SK-N-MC (cell line): ENCODE measurements at regions not wholly inside any gene's neighbourhood (a gene's known extent, or its start where the extent isn't known, plus 50 kb on each side); places are given as distances from the start of the nearest gene placed in this dataset.

Source experiments
- DNase-seq: peaks from one replicate; pipeline ENCODE4 v3.0.0-alpha.2; 2011; ENCODE audit warnings: low read depth, low spot score
- H3K27ac ChIP-seq: fragments of 200-600 bp; sonication (generic); 2 replicates; pipeline ENCODE4 v1.5.1; 2016; ENCODE audit warnings: mixed run types
- H3K36me3 ChIP-seq: fragments of 200-600 bp; sonication (generic); 2 replicates; pipeline ENCODE4 v1.6.1; 2017; ENCODE audit warnings: antibody characterized with exemption, low read length, mixed read lengths; ENCODE audit not compliant: insufficient read depth
- H3K4me3 ChIP-seq: fragments of 200-600 bp; sonication (generic); 2 replicates; pipeline ENCODE4 v1.5.1; 2016
- H3K9ac ChIP-seq: fragments of 200-600 bp; sonication (generic); 2 replicates; pipeline ENCODE4 v1.8.0; 2017; ENCODE audit warnings: mixed run types, mixed read lengths; ENCODE audit not compliant: insufficient read length
- H3K9me3 ChIP-seq: fragments of 200-600 bp; sonication (generic); 2 replicates; pipeline ENCODE4 v1.6.1; 2017; ENCODE audit warnings: low read depth, mild to moderate bottlenecking, antibody characterized with exemption, low read length, moderate library complexity, mixed read lengths
- EZH2 ChIP-seq: fragments of 200-600 bp; sonication (generic); IDR thresholded peaks from one replicate; pipeline ENCODE4 v1.6.1; 2017; ENCODE audit warnings: antibody characterized with exemption
- FOXP2 ChIP-seq: optimal IDR thresholded peaks from 2 replicates; pipeline ENCODE3; 2011; ENCODE audit warnings: mild to moderate bottlenecking, moderate library complexity; ENCODE audit not compliant: insufficient read depth; ENCODE audit errors: extremely low read length, control extremely low read depth
- POLR2AphosphoS5 ChIP-seq: IDR thresholded peaks from 2 replicates; pipeline ENCODE4 v1.6.1; 2012; ENCODE audit warnings: mild to moderate bottlenecking, low read depth, low read length, borderline replicate concordance

- Histone ChIP-seq H3K9me3 (no peaks in the 10 kb centered on the region), H3K4me3 (no peak overlapping the region), H3K36me3 (no peaks in the 10 kb centered on the region), H3K27ac (no peak overlapping the region), H3K9ac (no peak overlapping the region)
- TF ChIP-seq FOXP2 (no peak), POLR2AphosphoS5 (no peak), EZH2 (no peak)
- DNase-seq = no peak
Measured at GRCh38 chr10:129411772-129412171, 55.3 kb upstream of the MGMT start.

- TF ChIP-seq POLR2AphosphoS5 (no peak), FOXP2 (no peak), EZH2 (no peak)
- H3K9ac ChIP-seq = no peak overlapping the region
- no peaks in the 10 kb centered on the region for H3K36me3 ChIP-seq
- no peak overlapping the region for H3K4me3 ChIP-seq
- H3K27ac ChIP-seq = no peak overlapping the region
- H3K9me3 ChIP-seq = no peaks in the 10 kb centered on the region
- DNase-seq = no peak
Measured at GRCh38 chr10:129413024-129413423, 54.0 kb upstream of the MGMT start.

- no peaks in the 10 kb centered on the region for H3K9me3 ChIP-seq
- no peak for DNase-seq
- no peak overlapping the region for H3K27ac ChIP-seq
- no peak overlapping the region for H3K9ac ChIP-seq
- no peak for TF ChIP-seq FOXP2
- no peak for TF ChIP-seq EZH2
- TF ChIP-seq POLR2AphosphoS5 = no peak
- H3K36me3 ChIP-seq = no peaks in the 10 kb centered on the region
- no peak overlapping the region for H3K4me3 ChIP-seq
Measured at GRCh38 chr10:129415215-129416140, 51.6 kb upstream of the MGMT start.

- TF ChIP-seq EZH2 = no peak
- no peak for TF ChIP-seq FOXP2
- no peak for TF ChIP-seq POLR2AphosphoS5
- Histone ChIP-seq H3K4me3 (no peak overlapping the region), H3K9ac (no peak overlapping the region), H3K36me3 (no peaks in the 10 kb centered on the region), H3K27ac (no peak overlapping the region), H3K9me3 (no peaks in the 10 kb centered on the region)
- DNase-seq = no peak
Measured at GRCh38 chr10:129416155-129416554, 50.9 kb upstream of the MGMT start.

GRCh38 chr10:129416956-129417765 is 49.9 kb upstream of the MGMT start:
- no peaks in the 10 kb centered on the region for H3K36me3 ChIP-seq
- no peak overlapping the region for H3K9ac ChIP-seq
- H3K9me3 ChIP-seq = no peaks in the 10 kb centered on the region
- TF ChIP-seq EZH2 = no peak
- TF ChIP-seq FOXP2 = no peak
- no peak for TF ChIP-seq POLR2AphosphoS5
- DNase-seq = no peak
- no peak overlapping the region for H3K27ac ChIP-seq
- H3K4me3 ChIP-seq = no peak overlapping the region
